A549 (cell line): ENCODE measurements at regions not wholly inside any gene's neighbourhood (a gene's known extent, or its start where the extent isn't known, plus 50 kb on each side); places are given as distances from the start of the nearest gene placed in this dataset.

Experiments used
- CBX8 ChIP-seq: fragments of 200-600 bp; sonication (generic); IDR thresholded peaks from 2 replicates; pipeline ENCODE4 v1.6.1; 2016
- EP300 ChIP-seq, 2 experiments: fragments of >200 bp; sonication (Bioruptor Twin); formaldehyde crosslinking; IDR thresholded peaks; 2 replicates in 1 of 2; 3 replicates in 1 of 2; pipeline ENCODE4 v1.6.1; 2016 to 2017
- HOXA7 ChIP-seq: fragments of 250-450 bp; sonication (Bioruptor Pico); IDR thresholded peaks from 2 replicates; pipeline ENCODE4 v1.5.0; 2020; ENCODE audit warnings: mild to moderate bottlenecking, moderate library complexity
- NFE2L2 ChIP-seq: fragments of 150-350 bp; conservative IDR thresholded peaks from 2 replicates; pipeline ENCODE4 v1.6.1; 2014; ENCODE audit warnings: low read length
- POLR2AphosphoS2 ChIP-seq: conservative IDR thresholded peaks from 2 replicates; pipeline ENCODE4 v1.6.1; 2012; ENCODE audit warnings: low read length, improper control_type of control experiment, inconsistent platforms
- RAD21 ChIP-seq, 2 experiments: fragments of >200 bp in 1 of 2; sonication (Bioruptor Twin) in 1 of 2; formaldehyde crosslinking in 1 of 2; IDR thresholded peaks in 1 of 2; conservative IDR thresholded peaks in 1 of 2; 2 replicates in 1 of 2; 3 replicates in 1 of 2; pipeline ENCODE4 v1.6.1; 2012 to 2018; ENCODE audit warnings: inconsistent platforms in 1 of 2
- RFX5 ChIP-seq: fragments of 450-650 bp; IDR thresholded peaks from 2 replicates; pipeline ENCODE4 v1.7.1; 2014; ENCODE audit warnings: antibody characterized with exemption, mild to moderate bottlenecking, moderate library complexity
- RNF2 ChIP-seq: fragments of 200-600 bp; sonication (generic); IDR thresholded peaks from 2 replicates; pipeline ENCODE4 v1.6.1; 2016; ENCODE audit warnings: low read depth, mild to moderate bottlenecking, antibody characterized with exemption, moderate library complexity, borderline replicate concordance
- TF ChIP-seq, protein P1 (sequence below): fragments of 200-600 bp; sonication (generic); IDR thresholded peaks from 2 replicates; pipeline ENCODE4 v1.6.1; 2016; ENCODE audit warnings: antibody characterized with exemption, mild to moderate bottlenecking, moderate library complexity
- TF ChIP-seq, protein P2 (sequence below): IDR thresholded peaks from 2 replicates; pipeline ENCODE4 v1.6.1; 2012
- TF ChIP-seq, protein P3 (sequence below): fragments of >200 bp; sonication (Bioruptor Twin); formaldehyde crosslinking; IDR thresholded peaks from 3 replicates; pipeline ENCODE4 v1.5.1; 2016
- TF ChIP-seq, protein P4 (sequence below): fragments of 250-450 bp; sonication (Bioruptor Pico); IDR thresholded peaks from 2 replicates; pipeline ENCODE4 v1.5.0; 2021; ENCODE audit warnings: mild to moderate bottlenecking, moderate library complexity, borderline replicate concordance

DNA sequence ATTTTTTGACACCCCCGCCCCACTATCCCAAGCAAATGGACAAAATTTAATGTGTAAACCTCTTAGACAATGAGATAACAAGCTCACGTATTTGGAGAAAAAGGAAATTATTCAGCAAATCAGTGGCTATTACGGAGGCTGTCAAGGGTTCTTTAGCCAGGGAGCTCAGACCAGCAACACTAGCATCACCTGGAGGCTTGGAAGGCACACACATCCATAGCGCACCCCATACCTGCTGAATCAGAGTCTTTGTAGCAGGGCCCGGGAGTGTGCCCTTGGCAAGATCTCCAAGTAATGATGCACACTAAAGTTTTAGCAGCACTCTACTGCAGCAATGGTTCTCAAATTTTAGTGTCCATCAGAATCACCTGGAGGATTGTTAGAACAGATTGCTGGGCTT, 223.2 kb upstream of the BTBD3 start:
- TF ChIP-seq RNF2, result no peak
- TF ChIP-seq, protein P1, sequence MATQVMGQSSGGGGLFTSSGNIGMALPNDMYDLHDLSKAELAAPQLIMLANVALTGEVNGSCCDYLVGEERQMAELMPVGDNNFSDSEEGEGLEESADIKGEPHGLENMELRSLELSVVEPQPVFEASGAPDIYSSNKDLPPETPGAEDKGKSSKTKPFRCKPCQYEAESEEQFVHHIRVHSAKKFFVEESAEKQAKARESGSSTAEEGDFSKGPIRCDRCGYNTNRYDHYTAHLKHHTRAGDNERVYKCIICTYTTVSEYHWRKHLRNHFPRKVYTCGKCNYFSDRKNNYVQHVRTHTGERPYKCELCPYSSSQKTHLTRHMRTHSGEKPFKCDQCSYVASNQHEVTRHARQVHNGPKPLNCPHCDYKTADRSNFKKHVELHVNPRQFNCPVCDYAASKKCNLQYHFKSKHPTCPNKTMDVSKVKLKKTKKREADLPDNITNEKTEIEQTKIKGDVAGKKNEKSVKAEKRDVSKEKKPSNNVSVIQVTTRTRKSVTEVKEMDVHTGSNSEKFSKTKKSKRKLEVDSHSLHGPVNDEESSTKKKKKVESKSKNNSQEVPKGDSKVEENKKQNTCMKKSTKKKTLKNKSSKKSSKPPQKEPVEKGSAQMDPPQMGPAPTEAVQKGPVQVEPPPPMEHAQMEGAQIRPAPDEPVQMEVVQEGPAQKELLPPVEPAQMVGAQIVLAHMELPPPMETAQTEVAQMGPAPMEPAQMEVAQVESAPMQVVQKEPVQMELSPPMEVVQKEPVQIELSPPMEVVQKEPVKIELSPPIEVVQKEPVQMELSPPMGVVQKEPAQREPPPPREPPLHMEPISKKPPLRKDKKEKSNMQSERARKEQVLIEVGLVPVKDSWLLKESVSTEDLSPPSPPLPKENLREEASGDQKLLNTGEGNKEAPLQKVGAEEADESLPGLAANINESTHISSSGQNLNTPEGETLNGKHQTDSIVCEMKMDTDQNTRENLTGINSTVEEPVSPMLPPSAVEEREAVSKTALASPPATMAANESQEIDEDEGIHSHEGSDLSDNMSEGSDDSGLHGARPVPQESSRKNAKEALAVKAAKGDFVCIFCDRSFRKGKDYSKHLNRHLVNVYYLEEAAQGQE, result no peak
- TF ChIP-seq, protein P2, sequence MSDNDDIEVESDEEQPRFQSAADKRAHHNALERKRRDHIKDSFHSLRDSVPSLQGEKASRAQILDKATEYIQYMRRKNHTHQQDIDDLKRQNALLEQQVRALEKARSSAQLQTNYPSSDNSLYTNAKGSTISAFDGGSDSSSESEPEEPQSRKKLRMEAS, result no peak
- TF ChIP-seq NFE2L2, result no peak
- TF ChIP-seq, protein P3, sequence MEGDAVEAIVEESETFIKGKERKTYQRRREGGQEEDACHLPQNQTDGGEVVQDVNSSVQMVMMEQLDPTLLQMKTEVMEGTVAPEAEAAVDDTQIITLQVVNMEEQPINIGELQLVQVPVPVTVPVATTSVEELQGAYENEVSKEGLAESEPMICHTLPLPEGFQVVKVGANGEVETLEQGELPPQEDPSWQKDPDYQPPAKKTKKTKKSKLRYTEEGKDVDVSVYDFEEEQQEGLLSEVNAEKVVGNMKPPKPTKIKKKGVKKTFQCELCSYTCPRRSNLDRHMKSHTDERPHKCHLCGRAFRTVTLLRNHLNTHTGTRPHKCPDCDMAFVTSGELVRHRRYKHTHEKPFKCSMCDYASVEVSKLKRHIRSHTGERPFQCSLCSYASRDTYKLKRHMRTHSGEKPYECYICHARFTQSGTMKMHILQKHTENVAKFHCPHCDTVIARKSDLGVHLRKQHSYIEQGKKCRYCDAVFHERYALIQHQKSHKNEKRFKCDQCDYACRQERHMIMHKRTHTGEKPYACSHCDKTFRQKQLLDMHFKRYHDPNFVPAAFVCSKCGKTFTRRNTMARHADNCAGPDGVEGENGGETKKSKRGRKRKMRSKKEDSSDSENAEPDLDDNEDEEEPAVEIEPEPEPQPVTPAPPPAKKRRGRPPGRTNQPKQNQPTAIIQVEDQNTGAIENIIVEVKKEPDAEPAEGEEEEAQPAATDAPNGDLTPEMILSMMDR, result no peak
- no peak for TF ChIP-seq RFX5
- TF ChIP-seq CBX8, result no peak
- TF ChIP-seq, protein P4, sequence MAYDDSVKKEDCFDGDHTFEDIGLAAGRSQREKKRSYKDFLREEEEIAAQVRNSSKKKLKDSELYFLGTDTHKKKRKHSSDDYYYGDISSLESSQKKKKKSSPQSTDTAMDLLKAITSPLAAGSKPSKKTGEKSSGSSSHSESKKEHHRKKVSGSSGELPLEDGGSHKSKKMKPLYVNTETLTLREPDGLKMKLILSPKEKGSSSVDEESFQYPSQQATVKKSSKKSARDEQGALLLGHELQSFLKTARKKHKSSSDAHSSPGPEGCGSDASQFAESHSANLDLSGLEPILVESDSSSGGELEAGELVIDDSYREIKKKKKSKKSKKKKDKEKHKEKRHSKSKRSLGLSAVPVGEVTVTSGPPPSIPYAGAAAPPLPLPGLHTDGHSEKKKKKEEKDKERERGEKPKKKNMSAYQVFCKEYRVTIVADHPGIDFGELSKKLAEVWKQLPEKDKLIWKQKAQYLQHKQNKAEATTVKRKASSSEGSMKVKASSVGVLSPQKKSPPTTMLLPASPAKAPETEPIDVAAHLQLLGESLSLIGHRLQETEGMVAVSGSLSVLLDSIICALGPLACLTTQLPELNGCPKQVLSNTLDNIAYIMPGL (CRISPR knock-in tag), result no peak
- no peak for TF ChIP-seq HOXA7 (CRISPR knock-in tag)
- no peak for TF ChIP-seq EP300 (IDR thresholded peaks at IDR 0.05)
- TF ChIP-seq RAD21 (conservative IDR thresholded peaks at IDR 0.05 in 1 of 2, IDR thresholded peaks at IDR 0.05 in 1 of 2), result no peak
- no peak for TF ChIP-seq POLR2AphosphoS2
